Fibroblast of upper back skin (primary cell): ENCODE measurements at regions not wholly inside any gene's neighbourhood (a gene's known extent, or its start where the extent isn't known, plus 50 kb on each side); places are given as distances from the start of the nearest gene placed in this dataset.
A peak's percentile ranks its signal among the peaks of the same experiment; 100 is the strongest.

Experiments used
- DNase-seq: peaks from one replicate; pipeline ENCODE4 v3.0.0-alpha.2; 2013

DNA sequence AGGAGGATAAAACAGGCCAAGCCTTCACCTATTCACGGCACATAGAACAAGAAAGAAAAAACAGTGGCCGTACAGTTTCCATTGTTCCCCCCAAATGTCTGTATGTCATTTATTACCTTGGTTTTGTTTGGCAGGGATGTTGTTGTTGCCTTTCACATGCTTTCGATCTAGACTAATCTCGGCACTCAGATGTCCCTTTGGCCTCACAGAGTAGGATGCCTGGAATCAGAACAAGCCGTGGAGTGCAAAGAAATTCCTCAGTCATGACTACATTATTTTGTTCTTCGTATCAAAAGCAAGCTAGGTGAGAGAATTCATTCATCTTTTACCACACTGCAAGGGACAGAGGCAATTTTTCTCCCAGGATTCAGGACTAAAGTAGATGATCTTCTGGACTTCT, 106.9 kb downstream of the SMIM20 start:
- DNase-seq: peak; percentile 68

DNA sequence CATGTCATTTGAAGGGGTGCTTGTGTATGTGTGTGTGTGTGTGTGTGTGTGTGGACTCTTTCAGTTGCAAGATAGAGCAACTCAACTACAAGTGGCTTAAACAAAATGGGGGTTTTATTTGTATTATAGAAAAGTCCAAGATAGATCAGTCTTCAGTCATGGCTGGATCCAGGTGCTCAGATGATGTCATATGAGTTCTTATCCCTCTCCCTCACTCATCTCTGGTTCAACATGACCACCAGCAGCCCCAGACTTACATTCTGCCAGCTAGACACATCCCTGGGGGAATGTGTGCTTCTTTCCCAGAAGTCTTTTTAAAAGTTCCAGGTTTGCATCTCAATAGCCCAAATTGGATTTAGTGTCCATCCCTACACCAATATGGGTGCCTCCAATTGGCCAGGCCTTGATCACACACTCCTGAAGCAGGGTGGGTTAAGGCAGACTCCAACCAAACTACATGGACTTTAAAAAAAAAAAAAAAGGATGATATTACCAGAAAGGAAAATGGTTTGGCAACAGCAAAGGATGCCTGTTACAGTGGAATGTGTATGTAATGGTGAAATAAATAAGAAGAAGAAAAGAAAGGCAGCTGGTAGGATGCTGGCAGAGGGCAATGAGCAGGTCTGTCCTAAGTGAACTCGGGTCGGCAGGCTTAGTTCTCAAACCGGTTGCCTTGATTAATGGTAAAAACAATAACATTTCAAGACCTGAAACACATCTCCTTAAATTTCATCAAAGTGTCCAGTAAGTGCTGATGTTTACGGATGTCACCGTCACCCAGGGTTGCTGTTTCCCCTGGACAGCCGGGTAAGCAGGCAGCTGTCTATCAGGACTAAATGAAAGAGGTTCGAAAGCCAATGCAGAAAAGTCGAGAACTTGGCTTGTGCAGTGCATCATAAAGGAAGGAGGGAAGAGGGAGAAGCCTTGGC, 107.7 kb downstream of the SMIM20 start:
- no peak for DNase-seq

DNA sequence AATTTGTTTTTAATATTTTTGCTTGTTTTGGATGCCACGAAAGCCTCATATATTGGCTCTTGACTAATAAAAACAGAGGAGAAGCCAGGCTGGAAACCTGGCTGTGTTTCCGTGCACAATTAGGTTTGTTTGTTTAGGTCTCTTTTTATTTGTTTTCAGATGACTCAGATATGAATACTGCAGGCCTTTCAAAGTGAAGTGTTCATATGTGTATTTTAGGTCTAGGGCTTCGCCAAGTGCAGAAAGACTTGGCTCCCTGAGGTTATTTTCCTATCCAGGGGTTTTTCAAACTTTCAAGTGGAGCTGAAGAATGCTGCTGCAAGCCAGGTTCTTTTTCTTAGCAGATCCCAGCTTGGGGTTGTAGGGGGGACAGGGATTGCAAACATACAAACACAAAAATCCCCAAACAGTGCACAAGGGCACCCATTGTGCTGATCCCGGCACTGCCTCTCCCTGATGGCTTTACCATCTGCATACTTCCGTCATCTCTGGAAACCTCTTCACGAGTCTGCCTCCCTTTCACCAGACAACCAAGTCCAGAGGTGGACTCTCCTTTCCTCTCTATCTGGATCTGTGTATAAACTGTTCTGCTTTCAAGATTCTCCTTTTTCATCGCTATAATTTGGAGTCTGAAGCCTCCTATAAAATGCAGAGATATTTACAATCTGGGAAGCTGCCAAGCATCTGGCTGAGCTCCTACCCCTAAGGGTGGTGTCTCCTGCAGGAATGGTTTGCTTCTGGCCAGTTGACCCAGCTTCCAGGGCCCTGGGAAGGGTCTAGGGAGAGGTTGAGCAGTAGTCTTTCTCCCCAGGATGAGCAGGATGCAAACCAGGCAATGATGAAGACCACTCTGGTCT, 108.6 kb downstream of the SMIM20 start:
- no peak for DNase-seq

DNA sequence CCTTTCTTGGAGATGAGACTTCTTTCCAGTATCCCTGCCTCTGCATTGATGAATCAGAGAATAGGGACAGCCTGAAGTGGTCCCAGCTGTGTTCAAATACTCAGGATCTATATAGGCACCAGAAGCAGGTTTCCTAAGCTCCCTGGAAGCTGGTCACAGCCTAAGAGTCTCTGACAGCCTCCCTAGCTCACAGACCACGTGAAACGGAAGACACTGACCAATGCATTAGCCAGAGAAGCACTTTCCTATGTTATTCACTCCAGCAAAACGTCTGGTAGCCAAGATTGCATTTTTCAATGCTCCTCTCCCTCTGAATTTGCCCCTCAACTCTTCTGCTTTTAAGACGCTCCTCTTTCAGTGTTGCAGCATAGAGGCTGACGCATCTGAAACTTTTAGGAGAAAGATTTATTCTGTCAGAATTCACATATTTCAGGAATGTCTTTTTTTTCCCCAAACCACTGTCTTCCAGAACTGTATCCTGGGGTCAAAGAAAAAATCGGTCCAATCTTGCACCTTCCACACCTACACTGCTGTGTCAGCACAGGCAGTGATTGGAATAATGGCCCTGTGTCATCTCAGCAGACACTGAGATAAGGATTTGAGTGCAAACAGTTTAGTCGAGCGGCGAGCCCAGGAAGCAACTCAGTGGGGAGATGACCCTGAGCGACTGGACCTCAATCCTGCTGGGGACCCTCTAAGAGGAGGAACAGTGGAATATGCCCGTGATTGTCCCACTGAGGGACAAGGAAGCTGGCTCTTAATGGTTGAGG, 109.4 kb downstream of the SMIM20 start:
- peak; percentile 45 for DNase-seq

DNA sequence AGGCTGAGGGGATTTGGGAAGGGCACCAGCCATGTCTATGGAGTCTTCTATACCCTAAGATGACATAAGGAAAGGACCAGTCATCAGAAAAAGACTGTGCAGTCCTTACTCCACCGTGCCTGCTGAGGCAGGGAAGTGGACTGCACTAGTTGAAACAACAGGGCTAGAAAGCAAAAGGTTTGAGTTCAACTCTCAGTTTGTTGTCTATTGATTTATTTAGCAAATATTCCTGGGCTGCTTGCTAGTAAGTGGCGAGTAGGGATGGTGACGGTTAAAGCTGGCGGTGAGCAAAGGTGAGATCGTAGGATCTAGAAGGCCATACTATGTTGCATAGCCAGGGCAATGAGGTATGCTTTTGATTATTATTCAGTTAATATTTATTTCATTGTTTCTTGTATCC, 110.1 kb downstream of the SMIM20 start:
- no peak for DNase-seq

DNA sequence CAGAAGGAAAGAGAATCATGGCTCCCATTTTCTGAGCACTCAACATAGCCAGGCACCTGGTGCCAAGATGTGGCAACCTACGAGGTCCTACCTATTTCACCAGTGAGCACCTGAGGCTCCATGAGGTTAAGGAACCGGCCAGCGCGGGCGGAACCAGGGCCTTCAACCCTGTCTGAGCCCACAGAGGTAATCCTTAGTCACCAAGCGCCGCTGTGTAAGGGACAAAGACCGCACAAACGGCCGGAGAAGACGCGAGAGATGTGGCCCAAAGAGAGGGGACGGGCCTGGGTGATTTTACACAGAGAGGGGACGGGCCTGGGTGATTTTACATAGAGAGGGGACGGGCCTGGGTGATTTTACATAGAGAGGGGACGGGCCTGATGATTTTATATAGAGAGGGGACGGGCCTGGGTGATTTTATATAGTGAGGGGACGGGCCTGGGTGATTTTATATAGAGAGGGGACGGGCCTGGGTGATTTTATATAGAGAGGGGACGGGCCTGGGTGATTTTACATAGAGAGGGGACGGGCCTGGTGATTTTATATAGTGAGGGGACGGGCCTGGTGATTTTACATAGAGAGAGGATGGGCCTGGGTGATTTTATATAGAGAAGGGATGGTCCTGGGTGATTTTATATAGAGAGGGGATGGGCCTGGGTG, 114.2 kb downstream of the SMIM20 start:
- no peak for DNase-seq

DNA sequence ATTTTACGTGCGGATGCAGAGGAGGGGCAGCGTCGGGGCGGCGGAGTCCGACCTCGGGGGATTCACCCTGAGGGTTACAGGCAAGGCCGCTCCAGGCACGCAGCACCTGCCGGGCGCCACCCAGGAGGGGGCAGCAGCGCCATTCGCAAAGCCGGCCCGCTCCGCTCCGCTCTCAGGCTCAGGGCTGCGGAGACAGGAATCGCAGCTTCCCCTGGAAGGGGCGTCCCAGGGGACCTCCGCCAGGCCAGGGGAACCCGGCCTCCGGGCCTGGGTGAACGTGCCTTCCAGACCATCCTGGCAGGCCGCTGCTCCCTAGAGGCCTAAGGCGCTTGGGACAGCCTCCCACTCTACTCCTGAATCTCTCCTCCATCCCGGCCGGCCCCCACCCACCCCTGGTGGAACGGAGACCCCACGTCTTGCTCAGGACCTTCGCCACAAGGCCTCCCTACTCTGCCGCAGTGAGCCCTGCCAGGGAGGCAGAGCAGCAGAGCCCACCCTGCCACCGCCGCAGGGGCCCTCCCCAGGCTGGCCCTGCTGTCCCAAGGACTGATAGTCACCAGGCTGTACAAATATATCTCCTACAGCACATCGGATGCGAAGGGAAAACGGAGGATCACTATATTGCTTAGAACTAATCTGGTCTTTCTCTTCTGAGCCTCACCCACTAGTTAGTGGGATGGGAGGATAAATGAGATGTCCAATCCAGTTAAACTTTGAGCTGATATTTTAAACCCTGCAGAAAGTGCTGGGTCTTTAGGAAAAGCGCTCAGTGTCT, 115.0 kb downstream of the SMIM20 start:
- DNase-seq: peak; percentile 66

DNA sequence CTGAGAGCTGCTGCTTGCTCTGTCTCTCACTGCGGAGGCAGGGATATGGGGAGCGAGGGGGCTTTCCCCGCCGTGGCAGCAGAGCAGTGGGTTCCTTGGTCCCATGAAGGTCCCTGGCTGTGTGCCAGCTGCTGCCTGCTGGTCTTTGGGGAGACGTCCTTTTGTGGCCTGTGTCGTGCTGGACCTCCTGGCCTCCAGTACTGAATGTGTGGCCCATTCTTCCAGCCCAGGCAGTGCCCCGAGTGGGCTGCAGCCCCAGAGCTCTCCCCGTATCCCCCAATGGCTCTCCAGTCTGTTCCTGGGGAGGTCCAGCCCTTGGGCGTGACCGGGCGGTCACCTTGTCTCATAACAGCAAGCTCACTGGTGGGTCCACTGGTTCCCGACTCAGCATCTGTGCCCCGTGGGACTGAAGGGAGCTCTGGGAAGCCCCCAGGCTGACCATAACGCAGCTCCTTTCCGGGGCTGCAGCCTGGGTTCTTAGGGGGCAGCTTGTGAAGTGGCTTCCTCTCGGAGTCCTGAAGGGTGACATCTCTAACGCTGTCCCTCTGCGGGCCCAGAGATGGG, 115.6 kb downstream of the SMIM20 start:
- DNase-seq: no peak

DNA sequence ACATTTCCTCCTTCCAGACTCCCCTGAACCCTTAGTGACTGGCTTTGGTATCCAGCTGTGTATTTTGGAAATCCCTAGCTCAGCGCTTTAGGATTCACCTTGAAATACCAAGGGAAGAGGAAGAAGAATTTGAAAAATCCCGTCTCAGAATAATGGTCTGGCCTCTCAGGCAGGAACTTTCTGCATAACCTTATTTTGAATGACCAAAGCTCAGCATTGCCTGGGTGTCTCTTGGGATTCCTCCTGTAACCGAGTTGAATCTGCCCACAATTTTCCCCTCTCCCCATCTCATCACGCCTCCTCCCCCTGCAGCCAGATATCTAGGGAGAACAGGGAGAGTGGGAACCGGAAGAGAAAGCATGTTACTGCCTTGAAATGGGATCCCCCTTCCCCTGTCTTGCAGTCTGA, 116.2 kb downstream of the SMIM20 start:
- no peak for DNase-seq

DNA sequence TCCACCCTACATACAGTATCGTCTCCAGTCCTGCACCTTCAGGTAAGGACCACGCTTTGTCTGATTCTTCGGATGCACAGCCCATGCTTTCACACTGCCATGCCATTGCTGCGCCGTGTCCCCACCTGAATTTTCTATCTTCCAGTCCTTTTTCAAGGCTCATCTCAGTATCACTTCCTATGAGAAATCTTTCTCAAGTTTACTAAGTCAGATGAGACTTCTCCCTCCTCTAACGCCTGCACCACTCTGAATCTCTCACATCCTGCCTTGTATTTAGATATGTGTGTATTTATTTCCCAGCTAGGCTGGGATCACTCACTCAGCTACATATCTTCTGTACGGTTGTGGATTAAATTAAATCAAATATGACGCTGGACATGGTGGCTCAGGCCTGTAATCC, 116.8 kb downstream of the SMIM20 start:
- no peak for DNase-seq

DNA sequence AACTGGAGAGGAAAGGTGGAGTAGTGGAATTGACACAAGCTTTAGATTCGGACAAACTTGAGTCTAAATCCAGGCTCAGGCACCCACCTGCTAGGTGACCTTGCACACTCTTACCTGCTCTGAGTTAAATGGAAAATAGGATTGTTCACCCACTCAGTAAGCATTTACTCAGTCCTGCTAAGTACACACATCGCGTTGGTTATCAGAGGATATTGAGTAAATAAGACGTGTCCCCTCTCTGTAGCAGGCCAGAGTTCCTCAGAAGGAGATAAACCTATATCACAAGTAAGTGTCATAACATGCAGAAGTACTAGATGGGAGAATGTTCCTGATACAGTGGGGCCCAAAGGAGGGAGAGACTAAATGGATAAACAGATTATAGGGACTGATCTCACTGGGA, 117.7 kb downstream of the SMIM20 start:
- DNase-seq: no peak

DNA sequence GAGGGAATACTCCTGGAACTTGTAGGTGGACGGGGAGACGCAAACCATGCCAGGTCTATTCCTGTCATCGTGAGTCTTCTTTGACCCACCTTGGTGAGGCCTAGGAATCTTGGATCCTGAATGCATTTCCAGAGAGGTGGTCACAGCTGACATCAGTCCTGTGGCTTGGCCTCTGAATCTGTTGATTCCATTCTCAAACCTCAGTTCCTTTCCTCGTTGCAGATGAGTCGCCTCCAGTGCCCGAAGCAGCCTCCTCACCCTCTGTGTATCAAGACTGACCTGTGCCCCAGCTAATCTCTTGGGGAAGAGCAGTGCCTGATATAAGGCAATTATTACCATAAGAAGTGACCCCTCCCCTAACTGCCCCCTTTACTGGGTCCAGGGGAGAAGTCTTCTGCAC, 118.1 kb downstream of the SMIM20 start:
- peak; percentile 74 for DNase-seq

DNA sequence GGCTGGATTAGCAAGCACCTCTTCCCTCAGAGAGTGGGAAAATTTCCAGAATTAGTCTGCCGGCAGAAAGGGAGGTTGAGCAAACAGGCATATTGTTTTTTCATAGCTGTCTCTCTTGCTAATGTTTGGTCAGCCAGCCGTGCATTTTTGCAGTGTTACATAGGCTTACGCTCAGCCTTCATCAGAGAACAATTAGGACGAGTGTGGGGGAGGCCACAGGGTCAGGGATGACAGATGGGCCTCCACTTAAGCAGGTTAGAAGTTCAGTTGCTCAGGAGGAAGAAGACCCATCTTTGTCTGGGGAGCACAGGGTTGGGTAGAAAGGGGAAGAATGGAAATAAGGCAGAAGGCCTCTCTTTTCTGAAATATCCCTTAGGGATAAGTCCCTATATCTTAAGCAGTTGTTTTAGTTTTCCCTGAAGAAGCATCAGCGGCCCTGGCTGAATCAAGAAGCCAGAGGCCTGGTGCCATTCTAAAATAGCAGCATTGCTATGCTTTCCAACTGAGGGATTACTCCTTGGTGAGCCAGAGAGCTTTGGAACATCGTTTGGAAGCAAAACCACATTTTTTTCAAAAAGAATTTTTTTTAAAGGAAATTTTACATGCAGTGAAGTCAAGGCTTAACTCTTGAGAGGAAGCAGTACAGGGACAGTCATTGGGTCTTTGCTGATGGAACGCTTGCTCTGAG, 118.8 kb downstream of the SMIM20 start:
- peak; percentile 90 for DNase-seq

DNA sequence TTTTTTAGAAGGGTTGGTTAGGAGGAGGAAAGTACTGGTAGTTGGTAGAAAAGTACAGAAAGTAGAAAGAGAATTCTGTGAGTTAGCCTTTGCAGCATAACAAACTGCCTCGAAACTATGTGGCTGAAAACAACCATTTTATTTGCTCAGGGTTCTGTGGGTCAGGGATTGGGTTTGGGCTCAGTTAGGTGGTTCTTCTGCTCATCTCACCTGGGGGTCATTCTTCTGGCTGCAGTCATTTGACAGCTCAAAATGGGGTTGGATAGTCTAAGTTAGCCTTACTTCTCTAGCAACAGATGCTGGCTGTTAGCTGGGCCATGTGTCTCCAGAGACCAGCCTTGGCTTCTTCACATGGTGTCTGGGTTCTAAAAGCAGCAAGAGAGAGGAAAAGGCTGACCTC, 119.4 kb downstream of the SMIM20 start:
- no peak for DNase-seq

DNA sequence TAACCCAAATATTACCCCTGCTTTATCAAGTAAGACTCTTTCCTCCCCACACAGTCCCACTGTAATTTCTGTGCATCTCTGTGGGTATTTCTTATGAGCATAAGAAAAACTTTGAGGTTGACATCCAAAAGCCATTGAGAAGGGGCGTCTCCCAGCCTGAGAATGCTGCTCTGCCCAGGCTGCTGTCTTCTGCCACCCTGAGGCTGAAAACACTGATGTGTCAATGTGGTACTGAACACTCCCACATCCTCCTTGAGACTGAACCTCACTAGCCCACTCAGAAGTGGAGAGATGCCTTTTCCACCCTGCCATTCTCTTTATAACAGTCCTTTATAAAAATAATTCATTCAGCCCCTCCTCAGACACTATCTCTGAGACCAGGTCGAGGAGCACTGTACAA, 120.8 kb downstream of the SMIM20 start:
- DNase-seq: no peak

DNA sequence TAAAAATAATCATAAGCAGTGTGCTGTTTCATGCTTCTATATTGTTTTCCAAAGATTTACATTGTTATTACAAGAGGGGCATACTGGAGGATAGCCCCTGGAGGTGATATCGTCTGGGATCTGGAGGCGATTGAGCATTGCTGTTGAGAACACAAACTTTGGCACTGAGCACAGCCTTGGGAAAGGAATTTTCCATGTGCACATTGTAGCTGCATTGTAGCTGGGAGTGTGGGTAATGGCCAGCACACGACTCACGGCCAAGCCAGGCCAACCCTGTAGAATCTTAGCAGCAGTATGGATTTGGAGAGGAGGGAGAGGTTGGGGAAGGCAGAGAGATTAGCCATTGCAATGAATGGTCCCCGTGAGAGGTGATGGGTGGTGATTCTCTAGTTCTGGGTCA, 121.9 kb downstream of the SMIM20 start:
- DNase-seq: no peak

DNA sequence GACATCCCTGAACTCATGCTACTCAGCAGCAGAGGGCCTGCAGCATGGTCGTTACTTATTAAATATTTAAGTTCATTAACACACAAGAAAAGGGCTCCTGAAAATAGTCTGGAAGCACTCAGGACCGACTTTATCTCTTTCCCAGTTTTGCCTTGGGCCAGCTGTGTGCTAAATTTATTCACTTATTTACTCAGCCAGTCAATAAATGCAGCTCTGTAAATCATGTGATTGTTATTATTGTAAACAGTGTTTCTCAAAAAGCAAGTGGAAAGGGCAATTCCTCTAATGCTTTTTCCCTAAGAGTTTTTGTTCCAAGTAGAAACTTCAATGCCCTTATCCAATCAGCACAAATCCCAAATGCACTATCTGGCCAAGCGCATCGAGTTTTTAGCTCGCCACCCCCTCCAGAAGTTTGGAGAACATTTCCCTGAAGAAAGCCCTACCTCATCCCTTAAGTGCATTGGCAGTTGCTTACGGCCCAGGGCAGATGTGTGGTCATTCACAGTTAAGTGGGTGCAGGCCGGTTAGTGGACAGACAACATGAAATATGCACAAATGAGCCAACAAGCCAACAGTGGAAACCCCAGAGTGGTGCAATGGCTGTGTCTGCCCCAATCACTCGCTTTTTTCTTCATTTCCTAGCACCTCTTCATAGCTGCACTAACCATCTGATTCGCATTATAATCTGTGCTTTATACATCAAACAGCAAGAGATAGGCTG, 125.8 kb downstream of the SMIM20 start:
- no peak for DNase-seq

DNA sequence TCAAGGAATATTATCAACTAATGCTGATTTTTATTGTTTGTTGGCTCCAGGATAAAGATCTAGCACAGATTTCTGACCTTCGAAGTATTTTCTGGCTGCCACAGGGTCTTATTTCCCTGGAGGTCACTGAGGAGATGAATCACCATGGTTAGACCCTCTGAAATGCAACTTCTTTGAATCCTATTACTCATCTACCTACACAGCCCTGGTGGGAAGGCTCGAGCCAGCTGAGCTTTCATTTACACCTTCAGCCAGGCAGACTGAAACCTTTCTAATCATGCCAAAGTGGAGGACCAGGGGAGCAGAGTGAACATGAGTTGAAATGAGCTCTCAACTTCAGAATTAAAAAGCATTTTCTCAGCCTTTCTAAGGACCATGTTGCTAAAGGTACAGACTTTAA, 130.5 kb downstream of the SMIM20 start:
- no peak for DNase-seq

DNA sequence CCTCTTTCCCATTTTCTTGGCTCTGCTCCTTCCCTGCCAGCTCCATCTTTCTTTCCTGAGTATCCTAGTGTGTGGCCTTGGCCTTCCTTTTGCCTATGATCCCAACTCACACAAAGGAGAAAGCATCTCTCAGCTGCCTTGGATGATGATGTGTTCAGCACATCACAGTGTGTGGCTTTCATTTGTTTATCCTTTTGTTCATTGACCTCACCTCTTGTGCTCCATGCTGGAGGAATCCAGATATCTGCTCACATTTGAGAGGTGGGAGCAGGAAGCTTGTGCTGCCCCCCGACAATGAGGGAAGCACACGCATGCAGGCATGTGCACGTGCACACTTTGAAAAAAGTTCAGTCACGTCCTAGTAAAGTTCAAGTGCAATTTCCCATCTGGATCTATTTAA, 131.0 kb downstream of the SMIM20 start:
- DNase-seq: no peak

DNA sequence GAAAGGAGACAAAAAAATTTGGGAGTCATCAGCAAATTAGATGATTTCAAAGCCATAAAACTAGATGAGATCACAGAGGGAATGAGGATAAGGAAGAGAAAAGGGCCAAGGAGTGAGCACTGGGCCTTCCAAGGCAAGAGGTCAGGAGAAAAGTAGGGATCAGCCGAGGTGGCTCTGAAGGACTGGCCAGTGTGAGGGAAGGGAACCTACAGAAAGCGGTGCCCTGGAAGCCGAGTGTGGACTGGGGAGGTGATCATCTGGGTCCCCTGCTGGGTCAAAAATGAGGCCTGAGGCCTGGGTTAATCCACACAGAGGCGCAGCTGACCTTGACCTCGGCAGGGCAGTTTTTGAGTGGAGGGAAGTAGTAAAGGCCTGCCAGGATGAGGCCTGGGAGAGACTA, 133.8 kb downstream of the SMIM20 start:
- DNase-seq: no peak
